AG10803 (cell line): ENCODE measurements at regions not wholly inside any gene's neighbourhood (a gene's known extent, or its start where the extent isn't known, plus 50 kb on each side); places are given as distances from the start of the nearest gene placed in this dataset.

Experiments
- DNase-seq: peaks from one replicate; pipeline ENCODE4 v3.0.0; 2010; ENCODE audit warnings: low read depth
- H3K4me3 ChIP-seq: 2 replicates; pipeline ENCODE4 v1.5.1; 2011; ENCODE audit warnings: mild to moderate bottlenecking, low read length, control low read depth
- TF ChIP-seq, protein P1 (sequence below): conservative IDR thresholded peaks from 2 replicates; pipeline ENCODE4 v1.5.1; 2011; ENCODE audit warnings: mild to moderate bottlenecking, low read length, control low read depth, inconsistent platforms

DNA sequence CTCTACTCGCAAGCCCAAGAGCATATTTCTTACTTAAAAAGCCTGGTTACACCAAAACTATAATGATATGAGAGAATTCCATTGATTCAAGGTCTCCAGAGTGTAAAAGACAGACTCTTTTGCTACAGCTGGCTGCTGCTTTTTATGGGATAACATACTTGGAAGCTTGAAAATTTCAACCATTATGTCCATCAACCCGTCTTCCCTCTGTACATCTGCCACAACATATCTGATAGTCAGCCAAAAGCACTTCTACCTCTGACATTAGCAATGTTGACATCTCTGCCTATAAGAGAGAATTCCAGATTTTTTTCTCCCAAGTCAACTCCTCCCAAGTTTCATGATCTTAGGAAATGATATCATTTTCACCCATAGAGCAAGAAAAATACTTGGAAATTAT lies 54.4 kb upstream of the IQCM start:
- TF ChIP-seq, protein P1, sequence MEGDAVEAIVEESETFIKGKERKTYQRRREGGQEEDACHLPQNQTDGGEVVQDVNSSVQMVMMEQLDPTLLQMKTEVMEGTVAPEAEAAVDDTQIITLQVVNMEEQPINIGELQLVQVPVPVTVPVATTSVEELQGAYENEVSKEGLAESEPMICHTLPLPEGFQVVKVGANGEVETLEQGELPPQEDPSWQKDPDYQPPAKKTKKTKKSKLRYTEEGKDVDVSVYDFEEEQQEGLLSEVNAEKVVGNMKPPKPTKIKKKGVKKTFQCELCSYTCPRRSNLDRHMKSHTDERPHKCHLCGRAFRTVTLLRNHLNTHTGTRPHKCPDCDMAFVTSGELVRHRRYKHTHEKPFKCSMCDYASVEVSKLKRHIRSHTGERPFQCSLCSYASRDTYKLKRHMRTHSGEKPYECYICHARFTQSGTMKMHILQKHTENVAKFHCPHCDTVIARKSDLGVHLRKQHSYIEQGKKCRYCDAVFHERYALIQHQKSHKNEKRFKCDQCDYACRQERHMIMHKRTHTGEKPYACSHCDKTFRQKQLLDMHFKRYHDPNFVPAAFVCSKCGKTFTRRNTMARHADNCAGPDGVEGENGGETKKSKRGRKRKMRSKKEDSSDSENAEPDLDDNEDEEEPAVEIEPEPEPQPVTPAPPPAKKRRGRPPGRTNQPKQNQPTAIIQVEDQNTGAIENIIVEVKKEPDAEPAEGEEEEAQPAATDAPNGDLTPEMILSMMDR: no peak
- peak; percentile 35 for DNase-seq
- no peak overlapping the region for H3K4me3 ChIP-seq

GRCh38 chr4:149881744-149882143 lies 66.1 kb upstream of the IQCM start:
- DNase-seq: no peak
- no peak overlapping the region for H3K4me3 ChIP-seq
- TF ChIP-seq, protein P1: no peak

DNA sequence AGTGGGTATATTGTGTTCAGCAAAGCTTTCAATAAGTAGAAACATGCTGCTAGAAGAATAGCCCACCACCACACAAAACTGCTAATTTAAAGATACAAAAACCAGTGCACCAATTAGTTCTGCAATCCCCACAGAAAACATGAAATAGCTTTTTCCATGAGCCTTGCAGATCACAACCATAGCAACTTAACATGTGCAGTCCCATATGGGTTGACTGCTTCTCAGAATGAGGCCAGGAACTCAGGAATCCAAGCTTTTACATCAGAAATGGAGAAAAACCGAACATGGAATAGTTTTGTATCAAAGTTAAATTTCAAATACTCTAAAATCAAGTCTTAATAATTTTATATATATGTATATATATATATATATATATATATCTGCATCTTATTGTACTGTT lies 66.6 kb upstream of the IQCM start:
- no peak for DNase-seq
- TF ChIP-seq, protein P1: no peak
- no peak overlapping the region for H3K4me3 ChIP-seq

- TF ChIP-seq, protein P1: 0 out of 2 replicates have a peak, but pooled peaks have one; percentile 4
- peak; percentile 82 for DNase-seq
- no peak overlapping the region for H3K4me3 ChIP-seq
Measured at GRCh38 chr4:149884046-149884445, 68.4 kb upstream of the IQCM start.

DNA sequence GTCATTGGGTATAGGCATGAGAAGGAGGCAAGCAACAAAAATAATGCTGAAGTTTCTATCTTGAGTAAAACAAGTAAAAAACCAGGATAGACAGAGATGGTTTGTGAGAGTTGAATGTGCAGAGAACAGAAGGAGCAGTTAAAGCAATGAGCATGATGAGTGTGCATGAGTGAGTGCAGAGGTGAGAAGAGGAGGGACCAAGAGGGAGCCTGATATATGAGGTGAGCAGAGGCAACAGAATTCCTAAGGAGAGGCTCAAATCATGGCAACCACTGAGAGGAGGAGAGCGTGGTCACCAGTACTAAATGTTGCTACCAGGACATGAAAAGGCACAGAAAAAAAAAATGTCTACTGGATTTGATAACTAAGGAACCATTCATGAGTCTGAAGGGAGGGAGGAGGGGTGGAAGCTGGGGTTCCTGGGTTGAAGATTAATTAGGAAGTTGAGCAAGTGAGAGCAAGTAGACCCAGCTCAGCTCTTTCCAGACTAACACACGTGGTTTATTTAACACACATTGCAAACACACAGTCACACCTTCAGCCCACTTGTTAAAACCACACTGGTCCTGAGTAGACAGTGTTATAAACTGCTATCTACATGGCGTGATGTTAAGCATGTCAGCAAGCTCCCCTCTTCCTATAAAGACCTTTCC lies 69.0 kb upstream of the IQCM start:
- DNase-seq: no peak
- no peak overlapping the region for H3K4me3 ChIP-seq
- TF ChIP-seq, protein P1: no peak

DNA sequence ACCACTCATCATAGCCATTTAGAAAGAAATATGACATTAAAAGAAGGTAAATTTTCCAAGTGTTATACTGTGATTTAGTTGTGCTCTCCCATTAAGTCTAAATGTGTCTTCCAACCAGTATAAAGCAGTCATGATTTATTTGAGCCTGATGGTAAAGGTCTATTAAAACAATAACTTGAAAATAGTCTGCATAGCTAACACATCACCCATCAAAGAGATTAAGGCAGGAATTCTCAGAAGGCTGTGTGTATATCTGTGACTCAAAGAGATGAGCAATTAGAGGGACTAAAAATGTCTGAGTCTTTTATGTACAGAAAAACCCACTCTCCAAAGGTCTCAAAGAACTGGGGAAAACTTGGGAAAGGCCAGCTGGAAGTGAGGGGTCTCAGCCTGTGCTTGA lies 70.3 kb upstream of the IQCM start:
- no peak overlapping the region for H3K4me3 ChIP-seq
- TF ChIP-seq, protein P1: no peak
- peak; percentile 87 for DNase-seq

- H3K4me3 ChIP-seq: no peak overlapping the region
- no peak for DNase-seq
- TF ChIP-seq, protein P1: no peak
Measured at GRCh38 chr4:149886786-149887490, 71.3 kb upstream of the IQCM start.
